Testis (tissue), 2 donors: ENCODE measurements at regions not wholly inside any gene's neighbourhood (a gene's known extent, or its start where the extent isn't known, plus 50 kb on each side); places are given as distances from the start of the nearest gene placed in this dataset.

Experiments
- CTCF ChIP-seq, 3 experiments: fragments of 450-650 bp in 2 of 3; fragments of 200-600 bp in 1 of 3; sonication (generic) in 1 of 3; IDR thresholded peaks; one replicate each; pipeline ENCODE4 v1.5.1; 2016 to 2019; ENCODE audit warnings: antibody characterized with exemption in 3 of 3, mild to moderate bottlenecking in 2 of 3, moderate library complexity in 1 of 3
- POLR2A ChIP-seq: fragments of 450-650 bp; IDR thresholded peaks from one replicate; pipeline ENCODE4 v1.6.1; 2017; ENCODE audit warnings: antibody characterized with exemption, mild to moderate bottlenecking, moderate library complexity

DNA sequence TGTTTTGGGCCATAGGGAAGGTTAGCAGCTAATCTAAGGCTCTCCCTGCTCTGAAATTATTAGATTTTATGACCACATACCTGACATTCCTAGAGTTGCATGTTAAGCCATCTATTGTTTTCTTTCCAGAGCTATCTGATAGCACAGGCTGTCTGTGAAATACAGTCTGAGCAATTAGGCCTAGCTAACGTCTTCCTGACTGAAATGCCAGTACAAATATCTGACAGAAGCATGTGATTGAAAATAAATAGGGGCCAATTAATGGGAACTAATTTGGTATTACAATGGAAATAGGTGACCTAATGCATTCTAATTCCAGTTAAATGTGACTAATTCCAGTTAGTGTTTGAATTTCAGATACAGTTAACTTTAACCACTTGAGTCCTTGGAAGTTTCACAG, 115.2 kb downstream of the C12orf75 start:
- TF ChIP-seq POLR2A (no peak), CTCF (IDR thresholded peaks at IDR 0.05) (no peak)
